NAMALWA (cell line): ENCODE measurements at regions not wholly inside any gene's neighbourhood (a gene's known extent, or its start where the extent isn't known, plus 50 kb on each side); places are given as distances from the start of the nearest gene placed in this dataset.

Source experiments
- DNase-seq: peaks from one replicate; pipeline ENCODE4 v3.0.0-alpha.2; 2015; ENCODE audit warnings: low spot score

DNA sequence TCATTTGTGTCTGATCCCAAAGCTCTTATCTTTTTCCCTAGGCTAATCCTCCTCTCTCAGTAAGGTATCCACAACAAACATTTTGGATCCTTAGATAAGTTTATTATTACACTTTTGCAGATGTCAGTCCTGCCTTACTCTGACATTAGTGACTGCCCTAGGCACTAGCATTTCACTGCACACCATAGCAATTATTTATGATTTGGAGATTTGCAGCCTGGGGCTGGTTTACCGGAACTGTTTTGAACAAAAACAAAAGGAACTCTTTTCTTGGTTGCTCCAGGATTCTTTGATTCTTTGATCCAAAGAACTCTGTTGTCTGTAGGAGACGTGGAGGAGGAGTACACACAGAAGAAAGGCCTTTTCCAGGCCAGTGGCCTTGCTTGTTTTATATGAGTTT is 80.4 kb downstream of the EDNRB start:
- no peak for DNase-seq

DNA sequence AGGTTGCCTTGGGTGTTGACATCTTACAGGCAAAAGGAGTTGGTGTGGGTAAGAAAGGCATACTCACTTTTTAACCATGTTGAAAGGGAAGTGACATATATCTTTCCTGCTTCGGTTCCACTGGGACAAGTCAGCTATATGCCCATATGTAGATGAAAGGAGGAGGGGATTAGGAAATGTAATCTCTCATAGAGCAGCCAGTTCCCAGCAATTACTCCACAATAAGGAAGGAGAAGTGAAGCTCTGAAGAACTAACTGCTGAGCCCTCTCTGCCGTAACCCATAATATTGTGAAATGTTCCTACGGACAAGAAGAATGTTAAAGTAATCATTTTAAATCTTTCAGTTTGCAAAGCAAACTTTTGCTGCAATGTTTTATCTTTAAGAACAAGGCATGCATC is 82.2 kb downstream of the EDNRB start:
- DNase-seq: no peak

DNA sequence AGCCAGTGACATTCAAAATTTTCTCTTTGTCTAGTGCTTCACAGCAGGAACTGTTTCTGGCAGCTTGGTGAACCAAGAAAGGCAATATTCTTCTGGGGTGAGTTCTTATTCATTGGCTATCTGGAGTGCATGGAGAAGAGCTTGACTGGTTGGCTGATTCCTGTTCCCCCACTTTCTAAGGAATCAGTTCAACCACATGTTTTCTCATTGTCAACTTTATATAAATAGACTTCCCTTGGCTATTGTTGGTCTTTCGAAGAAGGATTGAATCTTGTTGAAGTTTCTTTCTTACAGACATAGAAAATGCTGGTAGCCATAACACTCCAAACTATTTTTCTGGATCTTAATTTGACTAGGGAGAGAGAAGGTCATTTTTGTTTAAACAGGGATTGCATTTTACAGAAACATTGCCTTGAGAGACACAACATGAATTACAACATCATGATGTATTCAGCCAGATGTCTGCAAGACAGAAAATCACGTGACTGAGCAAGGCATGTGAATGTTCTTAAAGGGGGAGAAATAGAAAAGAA is 85.2 kb downstream of the EDNRB start:
- DNase-seq: no peak

DNA sequence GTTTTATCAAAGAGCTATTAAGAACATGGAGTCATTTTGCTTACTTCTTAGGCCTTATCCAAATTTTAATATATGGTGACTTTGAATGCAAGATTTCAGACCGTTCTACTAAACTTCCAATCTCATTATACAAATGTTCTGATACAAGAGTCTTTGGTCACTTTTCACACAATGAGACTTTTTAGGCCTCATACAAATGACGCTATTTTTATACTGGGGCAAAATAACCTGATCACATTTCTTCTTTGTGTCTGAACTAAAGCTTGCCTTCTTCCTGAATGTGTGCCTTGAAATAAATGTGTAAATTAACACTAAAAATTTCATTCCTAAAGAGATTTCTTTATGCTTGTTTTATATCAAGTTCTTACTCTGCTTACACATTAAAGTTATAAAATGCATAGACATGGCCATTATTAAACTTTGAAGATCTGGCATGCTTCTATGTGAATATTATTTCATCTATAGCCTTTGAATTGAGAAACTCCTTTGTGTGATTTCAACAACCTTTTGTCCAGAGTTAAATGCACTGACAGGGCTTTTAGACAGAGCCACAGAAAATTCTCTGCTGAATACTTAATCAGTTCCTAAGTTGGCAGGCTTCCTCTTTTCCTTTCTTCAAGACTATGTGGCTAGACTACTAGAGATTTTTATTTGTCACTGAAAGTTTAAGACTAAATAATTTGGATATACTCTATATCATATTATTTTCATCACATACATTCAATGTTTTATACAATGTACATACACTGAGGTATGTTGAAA is 86.1 kb downstream of the EDNRB start:
- DNase-seq: no peak

DNA sequence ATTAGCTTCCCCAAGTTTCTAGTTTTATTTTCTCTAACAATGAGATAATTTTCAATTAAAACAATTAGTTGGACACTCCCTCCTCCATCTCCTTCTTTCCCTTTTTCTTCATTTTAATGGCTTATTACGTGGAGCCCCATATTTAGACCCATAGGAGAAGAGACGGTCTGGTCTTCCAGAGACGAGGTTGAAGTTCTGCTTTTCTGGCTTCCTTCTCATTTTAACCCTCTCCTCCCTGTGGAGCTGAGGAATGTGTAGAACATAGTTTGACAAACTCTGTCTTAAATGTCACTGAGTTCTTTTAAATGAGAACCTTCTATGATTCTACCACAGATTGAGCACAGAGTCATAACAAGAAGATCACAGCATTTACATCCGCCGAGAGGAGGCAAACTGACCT is 86.8 kb downstream of the EDNRB start:
- DNase-seq: no peak

DNA sequence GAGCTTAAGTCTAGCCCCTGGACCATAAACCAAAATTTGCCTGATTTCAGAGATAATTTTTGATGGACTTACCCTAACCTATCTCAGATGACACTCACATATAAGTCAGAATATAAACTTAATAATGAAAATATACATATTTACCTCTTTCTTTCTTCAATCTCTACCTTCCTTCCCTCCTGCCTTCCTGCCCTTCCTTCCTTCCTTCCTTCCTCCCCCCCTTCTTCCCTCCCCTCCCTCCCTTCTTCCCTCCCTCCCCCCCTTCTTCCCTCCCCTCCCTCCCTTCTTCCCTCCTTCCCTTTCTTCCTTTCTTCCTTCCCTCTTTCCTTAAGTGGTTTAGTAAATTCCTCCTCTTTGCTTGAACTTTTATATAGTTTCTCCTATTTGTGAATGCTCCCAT is 88.7 kb downstream of the EDNRB start:
- no peak for DNase-seq

DNA sequence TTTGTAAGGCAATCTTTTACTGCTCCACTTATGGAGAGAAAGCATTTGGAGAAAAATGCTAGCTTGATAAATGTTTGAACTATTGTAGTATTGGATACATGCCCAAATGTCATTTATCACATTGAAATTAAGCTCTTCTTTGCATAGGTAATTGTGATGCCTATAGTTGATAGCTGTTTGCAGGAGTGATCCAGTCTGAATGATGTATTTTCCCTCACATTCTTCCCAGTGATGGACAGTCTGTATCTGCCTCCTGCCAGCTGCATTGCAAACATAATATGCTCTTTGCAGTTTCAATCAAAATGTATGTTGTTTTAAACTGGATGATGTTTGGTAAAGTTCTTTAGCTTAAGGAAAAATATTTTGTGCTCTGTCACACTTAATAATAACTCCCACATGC is 89.8 kb downstream of the EDNRB start:
- no peak for DNase-seq

DNA sequence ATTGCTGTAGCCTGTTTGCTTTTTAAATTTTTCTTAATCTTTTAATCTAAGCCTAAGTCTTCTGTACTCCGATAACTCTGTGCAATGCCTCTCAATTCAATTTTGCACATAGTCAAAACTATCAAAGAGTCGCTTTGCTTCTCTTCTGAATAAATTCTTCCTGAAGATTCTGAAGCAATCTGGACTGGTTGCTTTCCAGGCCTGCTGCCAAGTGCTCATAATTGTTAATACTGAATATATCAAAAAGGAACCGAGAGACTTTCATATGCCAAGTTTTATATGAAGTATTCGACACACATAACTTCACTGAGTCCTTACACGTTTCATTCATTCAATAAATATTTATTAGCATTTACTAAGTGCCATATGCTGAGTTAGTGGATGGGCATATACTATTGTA is 91.3 kb downstream of the EDNRB start:
- DNase-seq: no peak

DNA sequence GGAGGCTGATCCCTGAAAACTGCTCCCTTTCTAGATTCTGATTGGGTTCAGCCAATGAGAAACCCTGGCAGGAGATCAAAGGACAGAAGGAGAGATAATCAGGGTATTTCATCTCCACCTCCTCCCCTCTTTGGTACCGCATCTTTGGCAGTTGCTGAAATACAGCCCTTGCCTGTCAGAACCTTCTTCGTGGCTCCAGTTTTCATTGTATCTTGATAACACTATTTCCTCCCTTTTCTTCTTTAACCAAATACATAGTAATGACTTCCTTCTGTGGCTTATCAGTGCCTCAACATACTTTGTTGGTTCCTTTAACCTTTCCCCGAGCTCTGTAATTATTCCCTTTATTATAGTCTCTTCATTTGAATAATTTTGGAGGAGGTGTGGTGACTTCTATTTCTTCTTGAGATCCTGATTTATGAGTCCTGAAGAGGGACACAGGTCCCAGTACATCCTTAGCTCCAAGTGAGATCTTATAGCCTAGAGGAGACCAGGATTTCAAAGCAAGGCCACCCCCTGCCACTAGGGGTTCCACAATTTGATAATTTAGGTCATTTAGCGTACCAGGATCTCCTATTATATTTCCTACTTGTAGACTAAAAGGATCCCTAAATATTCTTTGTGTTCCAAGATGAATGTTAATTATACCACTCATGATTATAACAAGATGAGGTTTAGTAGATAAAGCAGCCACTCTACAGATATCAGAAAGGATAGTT is 98.0 kb downstream of the EDNRB start:
- peak; percentile 22 for DNase-seq

DNA sequence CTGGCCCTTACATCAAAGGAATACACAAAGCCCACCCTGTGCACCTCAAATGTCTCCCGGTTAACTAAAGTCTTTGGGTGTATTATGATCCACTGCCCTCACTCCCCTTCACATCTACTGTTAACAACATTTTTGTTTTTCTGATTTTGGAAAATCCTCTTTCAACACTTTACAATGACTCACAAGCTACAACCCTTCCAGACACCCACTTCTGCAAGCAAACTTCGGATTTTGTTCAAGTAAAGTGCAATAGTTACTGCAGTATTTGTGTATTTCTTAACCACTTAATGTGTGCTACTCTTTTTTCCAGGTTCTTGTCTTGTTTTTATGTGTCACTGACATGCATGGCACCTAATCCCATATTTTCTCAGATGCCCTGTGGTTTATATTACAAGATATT is 101.1 kb downstream of the EDNRB start:
- no peak for DNase-seq

DNA sequence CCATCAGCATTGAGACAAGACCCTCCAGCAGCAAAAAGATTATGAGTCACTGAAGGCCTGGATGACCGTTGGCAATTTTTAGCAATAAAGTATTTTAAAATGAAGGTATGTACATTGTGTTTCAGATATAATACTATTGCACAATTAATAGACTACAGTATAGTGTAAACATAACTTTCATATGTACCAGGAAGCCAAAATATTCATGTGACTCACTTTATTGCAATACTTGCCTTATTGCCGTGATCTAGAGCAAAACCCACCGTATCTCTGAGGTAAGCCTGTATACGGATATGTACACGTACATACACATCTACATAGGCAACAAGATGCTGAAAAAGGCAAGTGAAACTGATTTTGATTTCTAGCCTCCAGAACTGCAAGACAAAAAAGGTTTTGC is 103.3 kb downstream of the EDNRB start:
- DNase-seq: no peak
